K562 (cell line): ENCODE measurements at regions not wholly inside any gene's neighbourhood (a gene's known extent, or its start where the extent isn't known, plus 50 kb on each side); places are given as distances from the start of the nearest gene placed in this dataset.

Experiments used
- ATAC-seq: fragments of 200-7000 bp; cut with Tn5 transposase; 3 replicates; pipeline ENCODE4 v1.9.1; 2020; ENCODE audit warnings: moderate library complexity
- BruUV-seq: library from RNA; stranded (reverse); fragments of 400-500 nt; replicated peaks from 2 replicates; lab custom pipeline; 2021; lab: Mats Ljungman, UMichigan
- CTCF ChIA-PET: fragments of 300-600 bp; formaldehyde crosslinking; extraction: SDS; loops from one replicate; lab custom pipeline; 2021; ENCODE audit warnings: low intra/inter-chr PET ratio; lab: Yijun Ruan, JAX
- POLR2A ChIA-PET: fragments of 300-600, 350-650 bp; sonication (Branson Sonifier 250); formaldehyde crosslinking; extraction: SDS; loops from one replicate; lab custom pipeline; 2021; ENCODE audit warnings: antibody characterized with exemption, inconsistent platforms; lab: Yijun Ruan, JAX
- DNase-seq, 4 experiments: peaks; one replicate each; pipeline versions ENCODE4 v3.0.0 to v3.0.0-alpha.2; 2011 to 2018; ENCODE audit warnings: low spot score in 3 of 4, mixed read lengths in 3 of 4; ENCODE audit errors: extremely low read depth in 1 of 4
- FAIRE-seq: peaks from 2 replicates; lab custom pipeline; 2011; peaks lifted over from hg19 to GRCh38; lab: Jason Lieb, UNC
- H2AFZ ChIP-seq: 2 replicates; pipeline ENCODE4 v1.6.0; 2011; ENCODE audit warnings: low read depth, low read length, control low read depth, inconsistent platforms
- H3K27ac ChIP-seq: fragments of 200-600 bp; 3 replicates; pipeline ENCODE4 v1.8.0; 2011; ENCODE audit warnings: low read depth, mild to moderate bottlenecking, control low read depth, inconsistent platforms, low read length, moderate library complexity, mixed read lengths; ENCODE audit errors: extremely low read depth
- H3K27me3 ChIP-seq, 2 experiments: fragments of 300-600 bp in 1 of 2; 2 replicates in 1 of 2; 3 replicates in 1 of 2; pipeline versions ENCODE4 v1.6.0 to v1.8.0; 2011; ENCODE audit warnings: inconsistent platforms in 2 of 2, low read length in 2 of 2, mild to moderate bottlenecking in 1 of 2, mixed read lengths in 1 of 2, moderate library complexity in 1 of 2; ENCODE audit not compliant: control insufficient read depth in 2 of 2, insufficient read depth in 2 of 2
- H3K36me3 ChIP-seq: fragments of 300-600 bp; 3 replicates; pipeline ENCODE4 v1.8.0; 2011; ENCODE audit warnings: mild to moderate bottlenecking, low read length, inconsistent platforms; ENCODE audit not compliant: control insufficient read depth, insufficient read depth
- H3K4me1 ChIP-seq, 2 experiments: fragments of 200-600 bp in 1 of 2; replicated peaks in 1 of 2; 2 replicates in 1 of 2; 3 replicates in 1 of 2; pipeline versions ENCODE4 v1.5.1 to v1.8.0; 2011; ENCODE audit warnings: inconsistent platforms in 2 of 2, low read length in 2 of 2, mild to moderate bottlenecking in 1 of 2, mixed read lengths in 1 of 2, moderate library complexity in 1 of 2; ENCODE audit not compliant: control insufficient read depth in 2 of 2, insufficient read depth in 2 of 2
- H3K4me2 ChIP-seq: 2 replicates; pipeline ENCODE4 v1.6.1; 2011; ENCODE audit warnings: low read length, control low read depth, inconsistent platforms, mixed read lengths; ENCODE audit not compliant: insufficient read depth
- H3K4me3 ChIP-seq: fragments of 200-600 bp; sonication (generic), shearing (Covaris generic); 2 replicates; pipeline ENCODE4 v1.5.1; 2016; ENCODE audit warnings: control low read depth, inconsistent platforms
- H3K79me2 ChIP-seq: fragments of 200-600 bp; 3 replicates; pipeline ENCODE4 v1.8.0; 2011; ENCODE audit warnings: low read length, inconsistent platforms; ENCODE audit not compliant: control insufficient read depth, insufficient read depth
- H3K9ac ChIP-seq, 2 experiments: 2 replicates each; pipeline versions ENCODE4 v1.6.0 to v1.6.1; 2011; ENCODE audit warnings: low read depth in 2 of 2, low read length in 2 of 2, control low read depth in 1 of 2, inconsistent platforms in 1 of 2, mild to moderate bottlenecking in 1 of 2, mixed read lengths in 1 of 2; ENCODE audit not compliant: insufficient read depth in 1 of 2
- H3K9me1 ChIP-seq: one replicate; pipeline ENCODE4 v1.6.0; 2011; ENCODE audit warnings: inconsistent platforms, mild to moderate bottlenecking, low read length, moderate library complexity; ENCODE audit not compliant: control insufficient read depth, insufficient read depth
- H3K9me3 ChIP-seq: replicated peaks from 2 replicates; pipeline ENCODE4 v1.5.1; 2011; ENCODE audit warnings: low read depth, low read length, inconsistent platforms; ENCODE audit not compliant: control insufficient read depth, insufficient read depth
- H4K20me1 ChIP-seq: replicated peaks from 2 replicates; pipeline ENCODE4 v1.6.1; 2011; ENCODE audit warnings: low read length, inconsistent platforms, mixed read lengths; ENCODE audit not compliant: control insufficient read depth, insufficient read depth
- ASH1L ChIP-seq: fragments of 450-650 bp; IDR thresholded peaks from 2 replicates; pipeline ENCODE4 v1.6.1; 2018; ENCODE audit warnings: borderline replicate concordance, mild to moderate bottlenecking, low read depth; ENCODE audit not compliant: partially characterized antibody
- CTBP1 ChIP-seq: fragments of 450-650 bp; IDR thresholded peaks from 2 replicates; pipeline ENCODE4 v1.6.1; 2016; ENCODE audit warnings: borderline replicate concordance
- FIP1L1 ChIP-seq: fragments of 200-400 bp; formaldehyde crosslinking; IDR thresholded peaks from 2 replicates; pipeline ENCODE4 v1.6.1; 2018; ENCODE audit warnings: mild to moderate bottlenecking, low read depth, low read length; ENCODE audit not compliant: poor library complexity, severe bottlenecking
- FOXA1 ChIP-seq: fragments of 450-650 bp; IDR thresholded peaks from 2 replicates; pipeline ENCODE4 v1.6.1; 2016; ENCODE audit warnings: mild to moderate bottlenecking, borderline replicate concordance
- HLTF ChIP-seq: fragments of 450-650 bp; IDR thresholded peaks from 2 replicates; pipeline ENCODE4 v1.6.1; 2016
- KDM4B ChIP-seq, 2 experiments: fragments of 450-650 bp in 1 of 2; sonication (generic) in 1 of 2; IDR thresholded peaks; 2 replicates each; pipeline ENCODE4 v1.6.1; 2016 to 2017; ENCODE audit warnings: borderline replicate concordance in 2 of 2, antibody characterized with exemption in 1 of 2, low read depth in 1 of 2, mild to moderate bottlenecking in 1 of 2
- NR4A1 ChIP-seq, 2 experiments: fragments of 250-450 bp in 1 of 2; fragments of 450-650 bp in 1 of 2; sonication (Bioruptor Pico) in 1 of 2; IDR thresholded peaks; 2 replicates each; pipeline versions ENCODE4 v1.4.0 to v1.6.1; 2016 to 2020; ENCODE audit warnings: mild to moderate bottlenecking in 2 of 2, missing compliant biosample characterization in 1 of 2, missing genetic modification characterization in 1 of 2, moderate library complexity in 1 of 2
- RAD51 ChIP-seq: fragments of 450-650 bp; IDR thresholded peaks from 2 replicates; pipeline ENCODE4 v1.7.1; 2016; ENCODE audit warnings: low read depth, mild to moderate bottlenecking, borderline replicate concordance
- ZNF75A ChIP-seq: fragments of 450-650 bp; formaldehyde crosslinking; IDR thresholded peaks from 2 replicates; pipeline ENCODE4 v1.4.0; 2020; ENCODE audit warnings: mild to moderate bottlenecking
- WGBS: fragments of 100-300 bp; shearing (Covaris generic); methylation state at CpG from one replicate; pipeline ENCODE4 v1.1.6; 2016; ENCODE audit warnings: low coverage, mixed read lengths; ENCODE audit not compliant: insufficient coverage; ENCODE audit errors: missing lambda C conversion rate; 5-methylcytosine and 5-hydroxymethylcytosine counted together
- in situ Hi-C: fragments of 300-500 bp; cut with MboI; formaldehyde crosslinking; loops from 4 replicates; pipeline ENCODE4 v1.15.0; 2018; ENCODE audit warnings: inconsistent platforms, mixed read lengths
- intact Hi-C: fragments of 100-400 bp; cut with micrococcal nuclease; formaldehyde crosslinking; loops from 2 replicates; pipeline ENCODE4 v1.14.2; 2022
- TF ChIP-seq, protein P1 (sequence below): fragments of 450-650 bp; formaldehyde crosslinking; conservative IDR thresholded peaks from 2 replicates; pipeline ENCODE4 v1.4.0; 2022; ENCODE audit warnings: mild to moderate bottlenecking, missing genetic modification characterization
- TF ChIP-seq, protein P2 (sequence below): fragments of 450-650 bp; IDR thresholded peaks from 2 replicates; pipeline ENCODE4 v1.6.1; 2018; ENCODE audit warnings: mild to moderate bottlenecking, low read depth; ENCODE audit not compliant: partially characterized antibody
- TF ChIP-seq, protein P3 (sequence below), 2 experiments: fragments of 250-450 bp in 1 of 2; fragments of 450-650 bp in 1 of 2; sonication (Bioruptor Pico) in 1 of 2; IDR thresholded peaks; 2 replicates each; pipeline versions ENCODE4 v1.6.1 to v1.8.0; 2016 to 2021; ENCODE audit warnings: mild to moderate bottlenecking in 2 of 2, moderate library complexity in 2 of 2, missing compliant biosample characterization in 1 of 2, missing genetic modification characterization in 1 of 2

DNA sequence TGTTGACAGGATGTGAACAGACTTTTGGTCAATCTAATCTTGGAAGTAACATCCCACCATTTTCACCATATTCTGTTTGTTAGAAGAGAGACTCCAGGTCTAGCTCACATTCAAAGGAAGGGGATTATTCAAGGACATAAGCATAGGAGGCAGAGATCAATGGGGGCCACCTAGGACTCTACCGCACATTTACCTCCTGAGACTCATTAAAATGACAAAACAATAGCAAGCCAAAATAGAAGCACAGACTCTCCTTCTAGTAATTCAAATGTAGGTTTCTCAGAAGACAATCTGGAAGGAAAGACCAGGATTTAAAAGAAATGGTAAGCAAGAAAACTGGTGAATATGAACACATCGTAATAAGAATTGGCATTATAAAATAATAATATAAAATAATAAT lies 156.4 kb upstream of the KYNU start (continued):
- TF ChIP-seq NR4A1 (CRISPR knock-in tag; IDR thresholded peaks at IDR 0.05) = no peak
- no peak for TF ChIP-seq NR4A1 (tag; IDR thresholded peaks at IDR 0.05)

DNA sequence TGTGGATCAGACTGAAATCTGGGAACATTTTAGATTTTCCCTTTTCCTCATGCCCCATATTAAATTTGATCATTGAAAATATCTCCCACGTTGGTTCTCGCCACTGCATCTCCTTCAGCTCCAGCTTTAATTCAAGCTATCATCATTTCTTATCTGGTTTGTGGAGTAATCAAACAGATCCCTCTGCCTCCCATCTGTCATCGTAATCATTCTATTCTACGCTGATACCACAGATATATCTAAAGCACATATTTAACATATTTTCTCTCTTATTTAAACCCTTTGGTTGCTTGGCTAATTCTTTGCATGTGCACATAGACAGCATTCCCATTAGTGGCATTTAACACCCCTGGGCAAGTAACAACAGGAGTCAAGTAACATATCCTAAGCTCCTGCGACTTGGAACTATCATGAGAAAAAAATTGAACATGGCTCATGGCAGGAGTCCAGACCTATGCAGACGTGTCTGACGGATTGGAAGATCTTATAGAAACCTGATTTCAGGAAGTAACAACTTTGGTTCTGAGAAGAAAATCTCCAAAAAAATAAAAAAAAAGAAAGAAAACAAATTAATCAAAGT lies 158.8 kb upstream of the KYNU start:
- H3K9me3 ChIP-seq = no peaks in the 10 kb centered on the region
- H3K4me3 ChIP-seq = no peak overlapping the region
- ChIA-PET CTCF (no interaction called here), POLR2A (no interaction called here)
- ATAC-seq (no peak), DNase-seq (no peak), FAIRE-seq (no peak)
- H3K79me2 ChIP-seq = no peaks in the 10 kb centered on the region
- H3K27ac ChIP-seq = no peak overlapping the region
- no peaks in the 10 kb centered on the region for H3K36me3 ChIP-seq
- no peaks in the 10 kb centered on the region for H3K4me1 ChIP-seq
- H4K20me1 ChIP-seq = no peaks in the 10 kb centered on the region
- H3K9ac ChIP-seq = no peak overlapping the region
- WGBS = 7% methylated on average over 7 of the region's 7 CpGs
- H2AFZ ChIP-seq = no peak overlapping the region
- BruUV-seq = no TSS peak
- H3K9me1 ChIP-seq = no peaks in the 10 kb centered on the region
- H3K4me2 ChIP-seq = no peak overlapping the region
- in situ Hi-C loops (no loop called here), intact Hi-C loops (no loop called here)
- H3K27me3 ChIP-seq = no peaks in the 10 kb centered on the region
- TF ChIP-seq, protein P1, sequence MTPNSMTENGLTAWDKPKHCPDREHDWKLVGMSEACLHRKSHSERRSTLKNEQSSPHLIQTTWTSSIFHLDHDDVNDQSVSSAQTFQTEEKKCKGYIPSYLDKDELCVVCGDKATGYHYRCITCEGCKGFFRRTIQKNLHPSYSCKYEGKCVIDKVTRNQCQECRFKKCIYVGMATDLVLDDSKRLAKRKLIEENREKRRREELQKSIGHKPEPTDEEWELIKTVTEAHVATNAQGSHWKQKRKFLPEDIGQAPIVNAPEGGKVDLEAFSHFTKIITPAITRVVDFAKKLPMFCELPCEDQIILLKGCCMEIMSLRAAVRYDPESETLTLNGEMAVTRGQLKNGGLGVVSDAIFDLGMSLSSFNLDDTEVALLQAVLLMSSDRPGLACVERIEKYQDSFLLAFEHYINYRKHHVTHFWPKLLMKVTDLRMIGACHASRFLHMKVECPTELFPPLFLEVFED = no peak
- TF ChIP-seq KDM4B (IDR thresholded peaks at IDR 0.05; ENCODE audit: borderline replicate concordance in 2 of 2, low read depth in 1 of 2) = no peak
- TF ChIP-seq ZNF75A = no peak
- TF ChIP-seq RAD51 = no peak
- TF ChIP-seq CTBP1 = no peak
- TF ChIP-seq FIP1L1 = no peak
- no peak for TF ChIP-seq FOXA1
- TF ChIP-seq, protein P2, sequence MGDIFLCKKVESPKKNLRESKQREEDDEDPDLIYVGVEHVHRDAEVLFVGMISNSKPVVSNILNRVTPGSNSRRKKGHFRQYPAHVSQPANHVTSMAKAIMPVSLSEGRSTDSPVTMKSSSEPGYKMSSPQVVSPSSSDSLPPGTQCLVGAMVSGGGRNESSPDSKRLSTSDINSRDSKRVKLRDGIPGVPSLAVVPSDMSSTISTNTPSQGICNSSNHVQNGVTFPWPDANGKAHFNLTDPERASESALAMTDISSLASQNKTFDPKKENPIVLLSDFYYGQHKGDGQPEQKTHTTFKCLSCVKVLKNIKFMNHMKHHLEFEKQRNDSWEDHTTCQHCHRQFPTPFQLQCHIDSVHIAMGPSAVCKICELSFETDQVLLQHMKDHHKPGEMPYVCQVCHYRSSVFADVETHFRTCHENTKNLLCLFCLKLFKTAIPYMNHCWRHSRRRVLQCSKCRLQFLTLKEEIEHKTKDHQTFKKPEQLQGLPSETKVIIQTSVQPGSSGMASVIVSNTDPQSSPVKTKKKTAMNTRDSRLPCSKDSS = no peak
- no peak for TF ChIP-seq HLTF
- TF ChIP-seq ASH1L = no peak
- TF ChIP-seq, protein P3, sequence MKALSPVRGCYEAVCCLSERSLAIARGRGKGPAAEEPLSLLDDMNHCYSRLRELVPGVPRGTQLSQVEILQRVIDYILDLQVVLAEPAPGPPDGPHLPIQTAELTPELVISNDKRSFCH (CRISPR knock-in tag; IDR thresholded peaks at IDR 0.05) = no peak
- TF ChIP-seq, protein P3 (tag; IDR thresholded peaks at IDR 0.05) = no peak
